ENCODE measurements at regions not wholly inside any gene's neighbourhood (a gene's known extent, or its start where the extent isn't known, plus 50 kb on each side); places are given as distances from the start of the nearest gene placed in this dataset.

DNA sequence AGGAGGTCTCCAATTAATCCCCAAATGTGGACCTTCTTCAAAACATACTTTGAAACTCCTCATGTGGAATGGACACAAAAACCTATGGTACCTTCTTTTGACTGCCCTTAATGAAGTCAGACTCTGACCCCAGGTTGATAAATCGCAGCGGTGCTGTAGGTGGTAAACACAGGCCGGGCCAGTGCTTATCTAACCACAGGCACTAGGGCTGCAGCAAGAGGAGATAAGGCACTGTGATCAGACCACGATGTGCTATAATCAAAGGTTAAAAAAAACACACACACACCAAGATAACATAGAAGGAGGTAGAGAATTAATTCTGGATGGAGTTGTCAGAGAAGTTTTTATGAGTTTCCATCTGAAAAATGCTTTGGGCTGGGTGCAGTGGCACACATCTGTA lies 52.3 kb upstream of the SIPA1L2 start:
- DNase-seq (ENCODE audit: low read depth): peak; percentile 91

DNA sequence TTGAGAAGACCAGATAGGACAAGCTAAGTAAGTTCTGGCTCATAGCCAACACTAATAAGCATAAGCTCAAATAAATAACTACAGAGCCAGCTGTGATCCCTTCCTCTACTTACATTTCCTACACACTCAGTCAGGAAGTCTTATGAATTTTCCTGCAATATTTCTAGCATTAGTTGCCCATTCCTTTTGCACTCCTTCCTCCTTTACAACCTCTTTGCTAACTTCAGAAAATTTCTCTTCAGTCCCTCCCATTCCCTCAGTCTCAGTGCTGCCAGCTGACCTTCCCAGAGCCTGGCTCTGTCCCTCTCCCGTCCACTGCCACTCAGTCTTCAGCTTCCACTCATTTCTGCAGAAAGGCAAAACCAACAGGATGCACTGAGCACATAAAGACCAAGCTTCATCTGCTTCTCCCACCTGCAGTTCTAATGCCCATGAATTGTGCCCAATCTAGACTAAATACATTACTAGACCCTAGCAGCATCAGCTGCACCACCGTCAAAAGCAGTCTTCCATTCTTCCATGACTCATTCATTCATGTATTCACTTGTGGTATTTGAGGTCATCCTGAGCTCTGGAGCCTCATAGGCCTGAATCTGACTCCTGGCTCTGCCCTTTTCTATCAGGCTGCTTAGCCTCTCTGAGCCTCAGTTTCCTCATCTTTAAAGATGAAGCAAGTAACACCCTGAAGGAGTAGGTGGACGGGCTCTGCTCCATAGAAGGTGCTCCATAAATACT lies 54.6 kb upstream of the SIPA1L2 start:
- peak; percentile 39 for DNase-seq (ENCODE audit: low read depth)

DNA sequence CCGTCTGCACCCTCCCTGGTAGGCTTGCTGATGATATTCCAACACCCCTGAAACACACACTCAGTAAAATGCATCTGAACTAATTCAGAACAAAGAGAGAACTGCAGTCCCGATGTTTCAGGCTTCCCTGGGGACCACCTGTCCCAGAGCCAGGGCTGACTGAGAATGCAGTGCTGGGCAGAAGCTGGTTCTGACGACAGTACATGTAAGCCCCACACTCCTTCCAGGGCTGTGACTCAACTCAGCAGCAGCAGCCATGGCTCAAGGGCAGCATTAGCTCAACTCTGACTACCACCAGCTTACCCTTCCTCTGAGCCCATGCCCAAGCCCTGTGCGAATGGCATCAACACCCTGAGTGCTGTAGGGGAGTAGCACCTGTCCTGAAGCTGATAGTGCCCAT lies 56.4 kb upstream of the SIPA1L2 start:
- DNase-seq (ENCODE audit: low read depth): peak; percentile 34

DNA sequence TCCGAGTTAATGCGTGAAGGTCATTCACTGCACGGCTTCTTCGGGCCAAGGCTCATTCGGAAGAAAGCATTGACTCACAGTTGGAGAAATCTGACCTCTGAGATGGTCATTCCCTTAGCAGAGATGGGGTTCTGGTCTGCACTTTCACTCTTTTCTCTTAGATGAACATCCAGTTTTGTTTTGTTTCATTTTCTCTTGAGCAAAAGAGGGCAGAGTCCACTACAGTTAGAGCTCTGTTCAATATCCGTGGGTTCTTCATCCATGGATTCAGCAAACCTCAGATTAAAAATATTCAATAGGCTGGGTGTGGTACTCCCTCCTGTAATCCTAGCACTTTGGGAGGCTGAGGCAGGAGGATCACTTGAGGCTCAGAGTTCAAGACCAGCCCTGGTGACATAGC lies 57.4 kb upstream of the SIPA1L2 start:
- no peak for DNase-seq (ENCODE audit: low read depth)

DNA sequence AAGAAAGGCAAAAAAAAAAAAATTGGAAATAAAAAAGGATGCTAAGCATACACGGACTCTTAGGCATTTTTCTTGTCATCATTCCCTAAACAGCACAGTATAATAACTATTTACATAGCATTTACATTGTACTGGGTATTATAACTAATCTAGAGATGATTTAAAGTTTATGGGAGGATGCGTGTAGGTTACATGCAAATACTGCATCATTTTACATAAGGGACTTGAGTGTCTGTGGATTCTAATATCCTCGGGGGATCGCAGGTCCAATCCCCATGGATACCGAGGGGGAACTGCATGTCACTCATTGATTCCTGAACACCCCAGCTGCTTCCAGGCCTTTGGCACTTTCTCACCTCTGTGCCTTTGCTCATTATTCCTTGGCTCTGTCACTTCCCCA lies 57.8 kb upstream of the SIPA1L2 start:
- DNase-seq (ENCODE audit: low read depth): no peak

DNA sequence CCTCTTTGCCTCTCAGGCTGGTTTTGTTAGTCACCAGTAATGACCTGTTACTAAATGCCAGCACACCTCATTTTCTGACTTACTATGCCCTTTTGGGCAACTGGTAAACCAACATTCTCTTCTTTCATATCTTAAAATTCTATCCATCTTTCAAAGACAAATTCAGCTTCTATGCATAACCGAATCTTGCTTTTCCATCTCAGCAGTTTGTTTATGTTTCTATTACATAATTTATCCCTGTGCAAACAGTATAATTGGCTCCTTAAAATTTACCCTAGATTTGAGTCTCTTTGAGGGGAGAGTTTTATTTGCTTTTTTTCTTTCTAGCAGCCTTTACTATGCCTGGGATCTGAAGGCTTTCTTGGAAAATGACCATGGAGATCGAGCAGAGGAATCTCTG lies 58.5 kb upstream of the SIPA1L2 start:
- no peak for DNase-seq (ENCODE audit: low read depth)

DNA sequence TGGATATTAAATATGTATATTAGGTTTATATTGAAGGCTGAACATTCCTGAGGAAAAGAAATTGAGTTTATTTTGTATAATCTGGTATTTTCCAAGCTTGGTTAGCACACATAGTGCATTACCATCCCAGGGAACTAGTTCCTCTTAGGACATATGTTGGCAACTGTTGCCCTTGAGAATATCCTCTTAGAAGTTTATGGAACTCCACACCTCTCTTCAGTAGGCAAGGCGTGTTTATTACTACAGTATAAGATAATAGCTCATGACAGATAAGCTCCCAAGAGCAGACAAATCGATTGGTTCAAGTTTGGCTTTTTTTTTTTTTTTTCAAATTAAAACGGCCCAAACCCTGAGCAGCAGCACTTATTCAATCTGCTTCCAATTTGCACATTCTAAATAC lies 59.8 kb upstream of the SIPA1L2 start:
- DNase-seq (ENCODE audit: low read depth): no peak

DNA sequence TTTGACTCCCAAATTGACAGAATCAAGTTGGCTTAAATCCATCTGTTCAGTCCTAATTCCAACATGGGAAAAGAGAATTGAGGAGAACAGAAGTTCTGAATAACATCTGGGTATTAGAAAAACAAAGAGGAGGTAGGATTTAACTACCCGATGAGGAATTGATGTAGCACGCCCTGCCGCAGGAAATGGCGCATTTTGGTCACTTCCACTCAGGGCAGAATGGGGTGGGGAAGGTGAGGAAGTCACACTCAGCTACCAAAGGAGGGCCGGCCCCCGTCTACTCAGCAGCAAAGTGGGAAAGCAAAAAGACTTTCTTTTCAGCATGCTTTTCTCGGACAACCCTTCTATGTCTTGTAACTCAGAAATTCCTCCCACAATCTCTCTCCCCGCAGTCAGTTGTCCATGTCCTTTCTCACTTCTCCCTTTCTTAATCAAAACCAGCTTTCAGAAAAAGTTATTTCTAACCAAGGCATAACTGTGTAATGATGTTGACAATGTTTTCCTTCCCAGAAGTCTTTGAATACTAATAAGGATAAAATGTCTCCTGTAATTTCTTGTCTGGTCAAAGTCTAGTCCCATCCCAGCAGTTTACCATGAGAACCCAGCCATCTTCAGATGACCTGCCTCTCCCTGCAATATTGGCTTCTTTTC lies 60.5 kb upstream of the SIPA1L2 start:
- DNase-seq (ENCODE audit: low read depth): no peak

DNA sequence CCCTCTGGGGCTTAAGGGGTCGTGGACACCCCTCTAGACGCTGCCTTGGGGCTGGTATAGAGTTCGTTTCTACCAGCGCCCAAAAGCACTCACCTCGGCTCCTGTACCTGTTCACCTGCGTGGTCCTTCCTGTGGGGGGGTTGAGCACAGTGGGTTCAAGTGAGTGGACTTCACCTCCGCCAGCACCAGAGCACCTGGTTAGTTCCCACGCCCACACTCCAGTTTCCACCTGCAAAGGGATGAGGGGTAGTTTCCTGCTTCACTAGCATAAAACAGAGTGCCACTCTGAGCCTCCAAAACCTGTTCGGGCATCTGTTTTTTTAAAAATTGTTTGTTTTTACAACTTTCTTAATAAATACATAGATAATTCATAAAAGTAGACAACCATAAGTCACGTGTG lies 64.5 kb upstream of the SIPA1L2 start:
- no peak for DNase-seq (ENCODE audit: low read depth)

DNA sequence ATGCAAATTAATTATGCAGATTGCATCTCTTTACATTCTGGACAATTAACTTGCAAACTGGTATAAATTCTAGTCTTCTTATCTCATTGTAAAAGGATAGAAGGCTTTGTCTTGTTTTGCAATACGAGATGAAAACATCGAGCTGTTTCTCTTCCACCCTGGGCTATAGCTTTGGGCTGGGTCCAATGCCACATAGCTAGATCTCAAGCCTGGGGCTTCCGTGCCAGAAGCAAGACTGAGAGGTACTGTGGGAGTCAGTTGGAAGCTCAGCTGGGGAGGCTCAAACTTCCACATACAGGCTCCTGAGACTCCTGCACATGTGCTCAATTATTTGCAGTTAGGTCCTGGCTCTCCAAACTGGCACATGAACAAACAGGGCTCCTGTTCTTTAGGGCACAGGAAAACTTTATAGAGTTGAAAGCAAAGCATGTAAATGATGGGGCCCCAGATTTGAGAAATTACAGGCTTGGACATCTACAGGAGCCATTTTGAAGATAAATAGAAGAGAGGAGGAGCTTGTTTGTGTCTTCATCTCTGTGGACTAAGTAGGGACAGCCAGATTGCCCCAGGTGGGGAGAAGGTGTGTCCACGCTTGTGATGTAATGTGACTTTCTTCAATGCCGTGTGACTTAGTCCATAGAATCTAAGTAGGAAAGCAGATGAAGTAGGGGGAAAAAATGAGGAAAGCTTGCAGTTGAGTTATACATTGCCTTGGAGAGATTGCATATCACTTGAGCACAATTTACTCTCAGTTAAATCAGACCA lies 65.9 kb upstream of the SIPA1L2 start:
- DNase-seq (ENCODE audit: low read depth): peak; percentile 16

DNA sequence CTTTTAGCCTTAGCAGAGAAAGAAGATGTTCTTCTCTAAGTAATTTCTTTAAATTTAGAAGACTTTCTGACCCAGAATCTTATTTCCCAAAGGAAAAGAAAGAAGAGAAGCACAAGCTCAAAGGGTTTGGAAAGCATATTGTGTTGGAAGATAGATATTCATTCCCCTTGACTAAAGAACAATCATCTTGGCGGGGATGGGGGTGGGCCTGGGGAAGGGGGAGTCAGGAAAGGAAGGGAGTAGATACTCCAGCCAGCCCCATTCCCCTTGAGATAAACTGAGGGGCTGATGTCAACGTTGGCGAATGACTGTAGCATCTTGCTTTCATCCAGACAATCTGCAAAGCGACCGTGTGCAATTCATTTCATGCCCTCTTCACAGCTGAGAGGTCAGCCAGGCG lies 66.5 kb upstream of the SIPA1L2 start:
- no peak for DNase-seq (ENCODE audit: low read depth)

DNA sequence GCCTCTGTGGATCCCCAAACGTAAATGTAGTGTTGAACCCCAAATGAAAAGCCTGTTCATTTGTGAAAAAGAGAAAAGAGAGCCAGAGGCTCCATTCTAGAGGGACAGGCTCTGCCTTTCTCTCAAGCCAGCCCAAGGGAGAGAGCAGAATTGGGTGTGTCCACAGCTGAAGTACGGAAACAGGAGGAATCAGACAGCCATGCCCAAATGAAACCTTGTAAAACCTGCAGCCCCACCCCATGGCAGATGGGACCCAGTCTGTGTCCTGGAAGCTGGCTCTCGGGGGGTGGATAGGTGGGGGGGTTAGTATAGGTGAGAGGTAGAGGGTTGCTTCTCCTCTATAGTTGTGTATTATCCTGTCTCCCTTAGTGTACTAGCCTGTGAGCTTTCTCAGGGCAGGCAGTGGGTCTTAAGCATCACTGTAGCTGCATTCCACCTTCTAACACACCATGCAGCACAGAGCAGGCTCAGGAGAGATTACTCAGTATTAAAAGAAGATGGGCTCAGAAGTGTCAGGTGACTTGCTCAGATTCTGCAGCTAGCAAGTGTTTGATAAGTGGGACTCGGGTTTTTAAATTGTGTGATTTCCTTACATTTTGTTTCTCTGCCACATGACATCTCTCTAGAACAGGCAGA lies 67.4 kb upstream of the SIPA1L2 start:
- no peak for DNase-seq (ENCODE audit: low read depth)

DNA sequence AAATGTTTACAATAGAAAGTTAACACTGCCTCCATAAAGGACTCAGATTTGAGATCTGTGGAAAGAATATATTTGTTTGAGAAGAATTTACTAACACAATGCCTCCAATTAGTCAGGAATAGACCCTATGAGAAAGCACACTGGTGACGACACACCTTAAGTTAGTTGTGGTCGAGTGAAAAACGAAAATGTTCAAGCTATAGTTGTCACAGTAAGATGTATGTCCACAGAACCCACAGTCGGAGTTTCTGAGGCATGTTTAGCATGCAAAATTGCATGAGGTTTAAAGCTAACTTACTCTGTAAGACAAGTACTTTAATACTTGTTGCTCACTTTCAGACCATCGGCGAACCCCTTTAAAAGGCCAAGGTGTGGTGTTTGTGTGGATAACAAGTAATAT lies 69.9 kb upstream of the SIPA1L2 start:
- peak; percentile 19 for DNase-seq (ENCODE audit: low read depth)

DNA sequence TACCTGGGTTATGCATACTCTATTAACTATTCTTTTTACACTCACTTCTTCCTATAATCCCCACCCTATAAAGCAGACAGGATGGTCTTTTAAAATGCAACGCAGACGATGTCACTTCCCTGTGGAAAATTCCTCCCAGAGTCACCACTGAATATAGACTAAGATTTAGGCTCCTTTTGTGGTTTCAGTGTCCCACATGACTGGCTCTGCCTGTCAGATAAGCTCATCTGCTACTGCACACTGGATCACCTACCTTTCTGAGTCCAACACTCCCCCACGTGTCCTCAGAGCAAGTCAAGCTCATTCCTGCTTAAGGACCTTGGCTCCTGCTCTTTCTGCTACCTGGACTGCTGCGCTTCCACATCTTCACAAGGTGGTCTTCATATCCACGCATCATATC lies 73.0 kb upstream of the SIPA1L2 start:
- no peak for DNase-seq (ENCODE audit: low read depth)

DNA sequence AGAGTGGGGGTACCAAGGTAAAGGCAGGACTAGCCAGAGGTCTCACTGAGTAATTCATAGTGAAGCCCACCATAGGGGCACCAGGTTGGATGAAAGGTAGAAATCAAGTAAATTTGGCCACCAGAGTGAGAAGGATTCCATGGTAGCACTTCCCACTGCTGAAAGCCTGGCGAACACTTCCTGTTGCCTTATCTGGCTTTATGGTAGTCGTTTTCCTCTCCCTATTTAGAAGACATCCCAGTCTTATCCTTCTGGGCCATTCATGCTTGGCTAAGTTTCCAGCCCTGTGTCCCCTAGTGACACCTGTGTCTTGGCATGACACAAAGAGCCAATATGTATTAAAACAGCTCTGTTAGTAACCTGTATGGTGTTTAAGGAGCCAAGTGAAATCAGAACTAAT lies 74.3 kb upstream of the SIPA1L2 start:
- DNase-seq (ENCODE audit: low read depth): peak; percentile 17

DNA sequence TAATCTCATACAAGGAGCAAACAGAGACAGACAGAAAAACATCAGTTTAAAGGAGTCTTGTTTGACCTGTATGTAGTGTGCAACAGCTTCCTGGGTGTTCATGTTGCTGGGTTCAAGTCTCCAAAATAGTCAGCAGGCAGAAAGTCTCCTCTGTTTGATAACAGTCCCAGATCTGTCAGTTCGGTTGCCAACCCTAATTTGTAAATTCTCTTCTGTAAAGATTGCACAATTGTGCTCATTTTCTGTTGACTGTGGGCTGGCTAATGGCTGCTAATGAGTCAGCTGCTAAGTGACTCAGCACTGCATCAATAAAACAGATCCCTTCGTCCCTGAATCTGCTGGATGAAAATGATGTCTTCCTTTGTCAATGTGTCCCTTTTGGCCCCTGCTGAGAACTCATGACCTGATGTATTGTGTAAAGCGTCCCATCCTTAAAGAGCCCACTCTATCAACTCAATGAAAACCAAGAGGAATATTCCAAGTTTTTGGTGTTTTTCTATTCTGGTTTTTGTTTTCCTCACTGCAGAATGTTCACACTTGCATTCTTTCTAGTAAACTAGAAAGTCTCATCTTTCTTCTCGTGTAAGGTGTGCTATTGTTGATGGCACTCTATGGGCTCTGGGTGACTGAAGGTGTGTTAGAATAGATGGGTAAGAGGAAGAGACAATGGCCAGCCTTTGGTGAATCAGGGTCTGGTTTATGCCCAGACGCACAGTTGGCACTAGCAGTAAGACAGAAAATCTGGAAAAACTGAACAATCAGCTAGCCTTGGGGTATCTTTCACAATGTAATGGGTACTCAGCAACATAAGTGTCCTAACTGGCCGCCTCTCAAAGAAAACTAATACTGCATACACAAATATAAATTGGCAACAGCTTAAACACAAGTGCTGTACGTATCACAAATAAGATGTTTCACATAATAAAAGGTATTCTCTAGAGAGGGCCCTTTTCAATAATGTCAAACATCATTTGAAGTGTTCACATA lies 75.1 kb upstream of the SIPA1L2 start:
- DNase-seq (ENCODE audit: low read depth): peak; percentile 96

DNA sequence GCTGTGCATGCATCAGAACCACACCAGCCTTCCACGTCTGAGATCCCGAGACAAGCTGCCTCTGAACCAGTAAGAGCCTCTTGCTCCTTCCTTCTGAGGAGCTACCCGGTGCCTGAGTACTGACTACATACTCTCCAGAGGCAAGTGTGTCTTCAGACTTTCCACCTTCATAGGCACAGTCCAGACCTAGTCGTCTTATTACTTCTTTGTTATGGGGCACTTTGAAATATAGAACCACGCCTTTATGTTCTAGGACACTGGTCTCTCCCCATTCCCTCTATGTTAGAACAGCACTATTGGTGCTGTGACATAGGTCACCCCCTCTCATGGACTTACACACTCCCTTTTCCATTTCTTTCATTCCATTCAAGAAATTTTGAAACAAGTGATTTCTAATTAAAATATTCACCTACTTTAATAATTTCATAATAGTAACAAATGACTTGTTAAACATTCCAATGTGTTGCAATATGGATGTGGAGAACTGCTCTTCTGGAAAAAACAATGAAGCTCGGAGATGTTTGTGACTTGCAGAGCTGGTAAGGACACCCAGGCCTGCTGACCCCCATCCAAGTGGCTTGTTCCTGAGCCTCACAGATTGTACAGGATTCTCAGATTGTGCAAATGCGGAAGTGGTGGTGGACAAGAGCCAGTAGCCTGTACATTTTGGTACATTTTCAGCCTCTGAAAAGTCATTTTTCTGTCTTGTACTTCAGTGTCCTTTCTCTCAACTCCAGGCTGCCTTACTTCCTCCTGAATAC lies 76.1 kb upstream of the SIPA1L2 start:
- DNase-seq (ENCODE audit: low read depth): peak; percentile 67

DNA sequence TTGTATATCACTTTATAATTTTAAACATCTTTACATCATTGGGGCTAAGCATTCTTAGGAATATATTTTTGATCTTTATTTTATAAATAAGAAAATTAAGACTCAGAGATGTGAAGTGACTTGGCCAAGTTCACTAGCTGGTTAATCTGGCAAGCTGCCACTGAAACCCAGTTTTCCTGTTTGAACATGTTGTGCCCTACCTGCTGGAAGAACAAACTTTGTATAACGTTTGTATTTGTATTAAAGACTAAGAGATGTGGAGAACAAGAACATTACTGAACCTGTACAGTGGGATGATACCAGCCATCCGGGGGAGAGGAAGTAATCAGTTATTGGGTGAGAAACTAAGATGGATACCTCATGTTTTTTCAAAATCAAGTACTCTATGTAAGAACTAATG lies 77.2 kb upstream of the SIPA1L2 start:
- no peak for DNase-seq (ENCODE audit: low read depth)

DNA sequence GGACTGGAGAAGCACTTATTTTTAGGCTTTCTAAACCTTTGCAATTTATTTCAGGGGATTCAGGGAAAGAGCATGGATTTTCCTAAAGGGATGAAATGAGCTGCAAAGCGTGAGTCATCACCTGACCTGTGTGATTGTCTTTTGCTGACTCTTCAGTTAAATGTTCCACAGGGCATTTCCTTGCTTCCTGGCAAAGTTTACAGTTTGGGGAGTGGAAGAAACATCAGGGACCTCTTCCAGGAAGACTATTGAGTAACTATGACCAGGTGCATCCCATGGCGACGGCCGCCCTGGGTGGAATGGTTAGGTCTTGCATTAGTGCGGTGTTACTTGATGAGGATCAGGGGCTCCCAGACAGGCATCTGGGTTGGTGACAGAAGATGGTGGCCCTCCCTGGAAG lies 79.5 kb upstream of the SIPA1L2 start:
- peak; percentile 27 for DNase-seq (ENCODE audit: low read depth)

DNA sequence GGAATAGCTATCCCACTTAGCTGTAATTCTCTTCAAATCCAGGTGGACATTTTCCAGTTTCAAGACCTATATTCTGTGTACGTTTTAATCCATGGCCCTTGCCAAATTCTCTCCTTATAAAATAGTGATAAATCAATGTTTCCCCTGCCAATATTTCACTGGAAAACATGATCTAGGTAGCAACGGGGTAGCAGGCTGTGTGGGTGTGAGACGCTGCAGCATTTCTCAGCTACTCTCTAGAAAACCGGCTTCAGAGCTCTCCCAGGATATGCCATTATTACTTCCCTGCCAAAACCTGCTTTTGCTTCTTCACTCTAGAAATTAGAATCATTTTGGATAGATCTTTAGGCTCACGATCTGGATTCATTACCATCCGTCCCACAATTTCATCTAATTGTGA lies 82.1 kb upstream of the SIPA1L2 start:
- no peak for DNase-seq (ENCODE audit: low read depth)

DNA sequence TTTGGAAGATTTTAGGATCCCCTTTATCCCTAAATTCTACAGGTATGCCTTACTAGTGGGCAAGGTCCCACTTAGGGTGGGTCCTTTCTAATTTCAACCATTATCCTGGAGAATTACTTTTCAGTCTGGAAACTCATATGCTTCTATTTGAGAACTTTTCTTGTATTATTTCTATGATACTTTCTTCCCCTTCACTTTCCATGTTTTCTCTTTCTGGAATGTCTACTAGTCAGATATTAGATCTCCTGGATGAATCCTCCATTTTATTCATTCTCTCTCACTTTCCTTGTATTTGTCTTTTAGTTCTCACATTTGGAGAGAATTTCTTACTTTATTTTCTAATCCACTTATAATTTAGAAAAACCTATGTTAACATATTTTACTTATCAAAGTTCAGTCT lies 83.9 kb upstream of the SIPA1L2 start:
- DNase-seq (ENCODE audit: low read depth): no peak

Data from amniotic epithelial cell (primary cell).